ENCODE measurements at regions not wholly inside any gene's neighbourhood (a gene's known extent, or its start where the extent isn't known, plus 50 kb on each side); places are given as distances from the start of the nearest gene placed in this dataset.

- Histone ChIP-seq H3K9me3 (ENCODE audit: control insufficient read depth, insufficient read depth, low read depth, low read length) (no peaks in the 10 kb centered on the region), H3K4me3 (ENCODE audit: low read depth in 2 of 2, low read length in 2 of 2) (no peak overlapping the region), H3K4me1 (ENCODE audit: control insufficient read depth, insufficient read depth, low read length) (no peaks in the 10 kb centered on the region), H3K27ac (ENCODE audit: low read length) (no peak overlapping the region), H3K27me3 (ENCODE audit: control insufficient read depth, insufficient read depth, low read length) (no peaks in the 10 kb centered on the region), H3K36me3 (ENCODE audit: control insufficient read depth, insufficient read depth, low read length) (no peaks in the 10 kb centered on the region)
- ATAC-seq (no peak), DNase-seq (ENCODE audit: low read depth, low spot score) (no peak)
- TF ChIP-seq TCF7L2 (IDR thresholded peaks at IDR 0.05; ENCODE audit: low read depth, low read length) (no peak), SIN3A (IDR thresholded peaks at IDR 0.05; ENCODE audit: borderline replicate concordance, insufficient read depth, low read depth, low read length) (no peak), REST (IDR thresholded peaks at IDR 0.05; ENCODE audit: insufficient read depth in 1 of 2, low read depth in 2 of 2, low read length in 1 of 2) (no peak)
- TF ChIP-seq, protein P1, sequence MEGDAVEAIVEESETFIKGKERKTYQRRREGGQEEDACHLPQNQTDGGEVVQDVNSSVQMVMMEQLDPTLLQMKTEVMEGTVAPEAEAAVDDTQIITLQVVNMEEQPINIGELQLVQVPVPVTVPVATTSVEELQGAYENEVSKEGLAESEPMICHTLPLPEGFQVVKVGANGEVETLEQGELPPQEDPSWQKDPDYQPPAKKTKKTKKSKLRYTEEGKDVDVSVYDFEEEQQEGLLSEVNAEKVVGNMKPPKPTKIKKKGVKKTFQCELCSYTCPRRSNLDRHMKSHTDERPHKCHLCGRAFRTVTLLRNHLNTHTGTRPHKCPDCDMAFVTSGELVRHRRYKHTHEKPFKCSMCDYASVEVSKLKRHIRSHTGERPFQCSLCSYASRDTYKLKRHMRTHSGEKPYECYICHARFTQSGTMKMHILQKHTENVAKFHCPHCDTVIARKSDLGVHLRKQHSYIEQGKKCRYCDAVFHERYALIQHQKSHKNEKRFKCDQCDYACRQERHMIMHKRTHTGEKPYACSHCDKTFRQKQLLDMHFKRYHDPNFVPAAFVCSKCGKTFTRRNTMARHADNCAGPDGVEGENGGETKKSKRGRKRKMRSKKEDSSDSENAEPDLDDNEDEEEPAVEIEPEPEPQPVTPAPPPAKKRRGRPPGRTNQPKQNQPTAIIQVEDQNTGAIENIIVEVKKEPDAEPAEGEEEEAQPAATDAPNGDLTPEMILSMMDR (IDR thresholded peaks at IDR 0.05): no peak
- intact Hi-C loops (cut with micrococcal nuclease; ENCODE audit: unreplicated experiment) (no loop called here), in situ Hi-C loops (cut with HindIII; ENCODE audit: low pct_unique_long_range_greater_than_20kb, low sequenced_read_pairs) (no loop called here)
- ChIA-PET CTCF (no interaction called here), POLR2A (no interaction called here)
- no TSS peak for BruUV-seq (replicated peaks)
Measured at GRCh38 chr18:27473318-27473717, 288.2 kb upstream of the CHST9 start.

- H3K27me3 ChIP-seq (ENCODE audit: control insufficient read depth, insufficient read depth, low read length): no peaks in the 10 kb centered on the region
- no peak overlapping the region for H3K27ac ChIP-seq (ENCODE audit: low read length)
- H3K4me1 ChIP-seq (ENCODE audit: control insufficient read depth, insufficient read depth, low read length): no peaks in the 10 kb centered on the region
- no peaks in the 10 kb centered on the region for H3K9me3 ChIP-seq (ENCODE audit: control insufficient read depth, insufficient read depth, low read depth, low read length)
- ChIA-PET CTCF (interaction anchor here (0.5 kb wide), 1 partner anchor 27 kb away, joined by 7 read pairs; no protein-coding TSS in a partner anchor), POLR2A (no interaction called here)
- in situ Hi-C loops (cut with HindIII; ENCODE audit: low pct_unique_long_range_greater_than_20kb, low sequenced_read_pairs) (no loop called here), intact Hi-C loops (cut with micrococcal nuclease; ENCODE audit: unreplicated experiment) (no loop called here)
- H3K36me3 ChIP-seq (ENCODE audit: control insufficient read depth, insufficient read depth, low read length): no peaks in the 10 kb centered on the region
- DNase-seq (ENCODE audit: low read depth, low spot score) (no peak), ATAC-seq (no peak)
- no TSS peak for BruUV-seq (replicated peaks)
- TF ChIP-seq POLR2AphosphoS5 (IDR thresholded peaks at IDR 0.05; ENCODE audit: low read depth, low read length) (no peak), TCF7L2 (IDR thresholded peaks at IDR 0.05; ENCODE audit: low read depth, low read length) (no peak), REST (IDR thresholded peaks at IDR 0.05; ENCODE audit: insufficient read depth in 1 of 2, low read depth in 2 of 2, low read length in 1 of 2) (no peak), SIN3A (IDR thresholded peaks at IDR 0.05; ENCODE audit: borderline replicate concordance, insufficient read depth, low read depth, low read length) (no peak)
- TF ChIP-seq, protein P1 (IDR thresholded peaks at IDR 0.05): no peak
- no peak overlapping the region for H3K4me3 ChIP-seq (ENCODE audit: low read depth in 2 of 2, low read length in 2 of 2)
Measured at GRCh38 chr18:27467073-27467472, 282.0 kb upstream of the CHST9 start.

All from Panc1 (cell line).